Testis (tissue), 2 donors: ENCODE measurements at regions not wholly inside any gene's neighbourhood (a gene's known extent, or its start where the extent isn't known, plus 50 kb on each side); places are given as distances from the start of the nearest gene placed in this dataset.

Experiments used
- CTCF ChIP-seq, 3 experiments: fragments of 450-650 bp in 2 of 3; fragments of 200-600 bp in 1 of 3; sonication (generic) in 1 of 3; IDR thresholded peaks; one replicate each; pipeline ENCODE4 v1.5.1; 2016 to 2019; ENCODE audit warnings: antibody characterized with exemption in 3 of 3, mild to moderate bottlenecking in 2 of 3, moderate library complexity in 1 of 3
- POLR2A ChIP-seq: fragments of 450-650 bp; IDR thresholded peaks from one replicate; pipeline ENCODE4 v1.6.1; 2017; ENCODE audit warnings: antibody characterized with exemption, mild to moderate bottlenecking, moderate library complexity

DNA sequence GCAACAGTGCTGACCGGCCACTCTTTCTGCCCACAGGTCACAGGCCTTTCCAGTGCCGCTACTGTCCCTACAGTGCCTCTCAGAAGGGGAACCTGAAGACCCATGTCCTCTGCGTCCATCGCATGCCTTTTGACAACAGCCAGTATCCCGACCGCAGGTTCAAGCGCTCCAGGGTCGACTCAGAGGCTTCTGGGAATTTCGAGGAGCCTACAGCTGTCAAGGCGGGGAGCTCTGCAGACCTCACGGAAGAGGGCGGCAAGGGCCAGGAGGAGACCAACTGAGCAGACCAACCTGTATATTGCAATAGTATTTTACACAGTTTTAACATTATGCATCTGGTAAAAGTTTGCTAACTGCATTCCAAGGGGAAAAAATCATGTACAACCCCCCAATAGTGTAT lies 338.5 kb downstream of the ZNF536 start:
- TF ChIP-seq CTCF (IDR thresholded peaks at IDR 0.05): no peak
- TF ChIP-seq POLR2A: no peak
